Calu3 (cell line): ENCODE measurements at regions not wholly inside any gene's neighbourhood (a gene's known extent, or its start where the extent isn't known, plus 50 kb on each side); places are given as distances from the start of the nearest gene placed in this dataset.

Experiments used
- BruUV-seq: library from RNA; stranded (reverse); fragments of 400-500 nt; replicated peaks from 2 replicates; lab custom pipeline; 2021; lab: Mats Ljungman, UMichigan
- CTCF ChIA-PET: fragments of 300-600 bp; sonication (Branson Sonifier 250); formaldehyde crosslinking; loops from one replicate; lab custom pipeline; 2022; ENCODE audit warnings: antibody characterized with exemption; lab: Charles Lee
- DNase-seq: peaks from one replicate; pipeline ENCODE4 v3.0.0; 2022
- H3K27ac Mint-ChIP-seq: one replicate; pipeline ENCODE4 v1.8.0; 2022; ENCODE audit warnings: mixed read lengths; ENCODE audit not compliant: unreplicated experiment
- H3K27me3 Mint-ChIP-seq: one replicate; pipeline ENCODE4 v1.8.0; 2022; ENCODE audit warnings: mixed read lengths; ENCODE audit not compliant: unreplicated experiment
- H3K36me3 Mint-ChIP-seq: one replicate; pipeline ENCODE4 v1.8.0; 2022; ENCODE audit warnings: mild to moderate bottlenecking, moderate library complexity, mixed read lengths; ENCODE audit not compliant: insufficient read depth, unreplicated experiment
- H3K4me1 Mint-ChIP-seq: one replicate; pipeline ENCODE4 v1.8.0; 2022; ENCODE audit warnings: mild to moderate bottlenecking, low read depth, mixed read lengths; ENCODE audit not compliant: unreplicated experiment
- H3K4me3 Mint-ChIP-seq: one replicate; pipeline ENCODE4 v1.8.0; 2022; ENCODE audit warnings: mild to moderate bottlenecking, low read depth, moderate library complexity, mixed read lengths; ENCODE audit not compliant: unreplicated experiment
- H3K9me3 Mint-ChIP-seq: one replicate; pipeline ENCODE4 v1.8.0; 2022; ENCODE audit warnings: low read depth, mixed read lengths; ENCODE audit not compliant: unreplicated experiment
- CTCF ChIP-seq: fragments of 200-600 bp; IDR thresholded peaks from one replicate; pipeline ENCODE4 v1.8.0; 2022; ENCODE audit warnings: antibody characterized with exemption; ENCODE audit not compliant: unreplicated experiment
- intact Hi-C: fragments of 100-400 bp; cut with micrococcal nuclease; formaldehyde crosslinking; loops from one replicate; pipeline ENCODE4 v1.10.0; 2022; ENCODE audit not compliant: unreplicated experiment

- H3K27me3 Mint-ChIP-seq = no peaks in the 10 kb centered on the region
- BruUV-seq = no TSS peak
- intact Hi-C loops = no loop called here
- no peak for TF ChIP-seq CTCF
- H3K27ac Mint-ChIP-seq = no peak overlapping the region
- peaks cover 3% of the 10 kb centered on the region for H3K9me3 Mint-ChIP-seq
- no peak for DNase-seq
- H3K4me1 Mint-ChIP-seq = peaks cover 37% of the 10 kb centered on the region
- CTCF ChIA-PET = no interaction called here
- no peak overlapping the region for H3K4me3 Mint-ChIP-seq
- peaks cover 10% of the 10 kb centered on the region for H3K36me3 Mint-ChIP-seq
Measured at GRCh38 chr12:124622331-124622730, 54.9 kb upstream of the NCOR2 start.

- intact Hi-C loops = no loop called here
- DNase-seq = no peak
- no peak overlapping the region for H3K4me3 Mint-ChIP-seq
- TF ChIP-seq CTCF = no peak
- H3K27ac Mint-ChIP-seq = no peak overlapping the region
- peaks cover 2% of the 10 kb centered on the region for H3K36me3 Mint-ChIP-seq
- peaks cover 3% of the 10 kb centered on the region for H3K9me3 Mint-ChIP-seq
- CTCF ChIA-PET = no interaction called here
- peaks cover 27% of the 10 kb centered on the region for H3K4me1 Mint-ChIP-seq
- no TSS peak for BruUV-seq
- no peaks in the 10 kb centered on the region for H3K27me3 Mint-ChIP-seq
Measured at GRCh38 chr12:124621296-124621660, 53.9 kb upstream of the NCOR2 start.

- no peak overlapping the region for H3K27ac Mint-ChIP-seq
- peaks cover 3% of the 10 kb centered on the region for H3K9me3 Mint-ChIP-seq
- no peak for DNase-seq
- H3K36me3 Mint-ChIP-seq = no peaks in the 10 kb centered on the region
- no peak overlapping the region for H3K4me3 Mint-ChIP-seq
- intact Hi-C loops = no loop called here
- TF ChIP-seq CTCF = no peak
- H3K4me1 Mint-ChIP-seq = peaks cover 21% of the 10 kb centered on the region
- H3K27me3 Mint-ChIP-seq = no peaks in the 10 kb centered on the region
- CTCF ChIA-PET = interaction anchor here (0.6 kb wide), 1 partner anchor 179 kb away, joined by 3 read pairs; no protein-coding TSS in a partner anchor
- no TSS peak for BruUV-seq
Measured at GRCh38 chr12:124620606-124621295, 53.3 kb upstream of the NCOR2 start.

- H3K27ac Mint-ChIP-seq = no peak overlapping the region
- H3K9me3 Mint-ChIP-seq = peaks cover 2% of the 10 kb centered on the region
- no peak for DNase-seq
- no peaks in the 10 kb centered on the region for H3K36me3 Mint-ChIP-seq
- H3K4me1 Mint-ChIP-seq = peaks cover 10% of the 10 kb centered on the region
- CTCF ChIA-PET = no interaction called here
- intact Hi-C loops = no loop called here
- H3K4me3 Mint-ChIP-seq = no peak overlapping the region
- H3K27me3 Mint-ChIP-seq = no peaks in the 10 kb centered on the region
- BruUV-seq = no TSS peak
- TF ChIP-seq CTCF = no peak
Measured at GRCh38 chr12:124618291-124618902, 51.0 kb upstream of the NCOR2 start.
